ENCODE measurements at regions not wholly inside any gene's neighbourhood (a gene's known extent, or its start where the extent isn't known, plus 50 kb on each side); places are given as distances from the start of the nearest gene placed in this dataset.
"Not testable (repeated sequence)": the region's sequence is repeated elsewhere in the genome, so short reads cannot be mapped to it uniquely, and the experiment has no call there.

GRCh38 chr17:70370816-70371215 is 201.5 kb downstream of the KCNJ2 start:
- no peak for DNase-seq (ENCODE audit: low read depth in 2 of 2)

- no peak for DNase-seq (ENCODE audit: low read depth in 2 of 2)
Observed at GRCh38 chr17:70373369-70373768, 204.0 kb downstream of the KCNJ2 start.

GRCh38 chr17:70374496-70374895 is 205.2 kb downstream of the KCNJ2 start:
- no peak for DNase-seq (ENCODE audit: low read depth in 2 of 2)

- no peak for DNase-seq (ENCODE audit: low read depth in 2 of 2)
Observed at GRCh38 chr17:70375406-70375805, 206.1 kb downstream of the KCNJ2 start.

GRCh38 chr17:70375813-70376770 is 206.8 kb downstream of the KCNJ2 start:
- no peak for DNase-seq (ENCODE audit: low read depth in 2 of 2)

- no peak for DNase-seq (ENCODE audit: low read depth in 2 of 2)
Observed at GRCh38 chr17:70377654-70378053, 208.3 kb downstream of the KCNJ2 start.

- DNase-seq (ENCODE audit: low read depth in 2 of 2): no peak
Observed at GRCh38 chr17:70378076-70378475, 208.7 kb downstream of the KCNJ2 start.

- DNase-seq (ENCODE audit: low read depth in 2 of 2): no peak
Observed at GRCh38 chr17:70379945-70380344, 210.6 kb downstream of the KCNJ2 start.

- DNase-seq (ENCODE audit: low read depth in 2 of 2): not testable (repeated sequence)
Observed at GRCh38 chr17:70381916-70382315, 212.6 kb downstream of the KCNJ2 start.

- DNase-seq (ENCODE audit: low read depth in 2 of 2): no peak
Observed at GRCh38 chr17:70388326-70388725, 219.0 kb downstream of the KCNJ2 start.

- not testable (repeated sequence) for DNase-seq (ENCODE audit: low read depth in 2 of 2)
Observed at GRCh38 chr17:70389232-70389757, 220.0 kb downstream of the KCNJ2 start.

- no peak for DNase-seq (ENCODE audit: low read depth in 2 of 2)
Observed at GRCh38 chr17:70390049-70390448, 220.7 kb downstream of the KCNJ2 start.

GRCh38 chr17:70394473-70395232 is 225.3 kb downstream of the KCNJ2 start:
- no peak for DNase-seq (ENCODE audit: low read depth in 2 of 2)

GRCh38 chr17:70405492-70406220 is 236.3 kb downstream of the KCNJ2 start:
- DNase-seq (ENCODE audit: low read depth in 2 of 2): peak in 1 of 2 donors; percentile 15

GRCh38 chr17:70407506-70407905 is 238.2 kb downstream of the KCNJ2 start:
- no peak for DNase-seq (ENCODE audit: low read depth in 2 of 2)

- no peak for DNase-seq (ENCODE audit: low read depth in 2 of 2)
Observed at GRCh38 chr17:70408768-70409167, 239.4 kb downstream of the KCNJ2 start.

GRCh38 chr17:70414300-70414699 is 245.0 kb downstream of the KCNJ2 start:
- DNase-seq (ENCODE audit: low read depth in 2 of 2): no peak

GRCh38 chr17:70420861-70421445 is 251.6 kb downstream of the KCNJ2 start:
- no peak for DNase-seq (ENCODE audit: low read depth in 2 of 2)

GRCh38 chr17:70422862-70423261 is 253.5 kb downstream of the KCNJ2 start:
- no peak for DNase-seq (ENCODE audit: low read depth in 2 of 2)

GRCh38 chr17:70423562-70423961 is 254.2 kb downstream of the KCNJ2 start:
- DNase-seq (ENCODE audit: low read depth in 2 of 2): no peak

- DNase-seq (ENCODE audit: low read depth in 2 of 2): no peak
Observed at GRCh38 chr17:70426752-70427151, 257.4 kb downstream of the KCNJ2 start.

All from lung microvascular endothelial cell (primary cell).